NOMO-1 treated with dmso at 0.1 percent for 144 hours (cell line): ENCODE measurements at regions not wholly inside any gene's neighbourhood (a gene's known extent, or its start where the extent isn't known, plus 50 kb on each side); places are given as distances from the start of the nearest gene placed in this dataset.
"Not testable (repeated sequence)": the region's sequence is repeated elsewhere in the genome, so short reads cannot be mapped to it uniquely, and the experiment has no call there.

ENCODE experiments used
- DNase-seq: peaks from one replicate; lab custom pipeline; 2025; ENCODE audit not compliant: unreplicated experiment; lab: John Stamatoyannopoulos, UW

- DNase-seq = no peak
These were observed 205.8 kb upstream of the SLC38A2 start for GRCh38 chr12:46578190-46578982.

DNA sequence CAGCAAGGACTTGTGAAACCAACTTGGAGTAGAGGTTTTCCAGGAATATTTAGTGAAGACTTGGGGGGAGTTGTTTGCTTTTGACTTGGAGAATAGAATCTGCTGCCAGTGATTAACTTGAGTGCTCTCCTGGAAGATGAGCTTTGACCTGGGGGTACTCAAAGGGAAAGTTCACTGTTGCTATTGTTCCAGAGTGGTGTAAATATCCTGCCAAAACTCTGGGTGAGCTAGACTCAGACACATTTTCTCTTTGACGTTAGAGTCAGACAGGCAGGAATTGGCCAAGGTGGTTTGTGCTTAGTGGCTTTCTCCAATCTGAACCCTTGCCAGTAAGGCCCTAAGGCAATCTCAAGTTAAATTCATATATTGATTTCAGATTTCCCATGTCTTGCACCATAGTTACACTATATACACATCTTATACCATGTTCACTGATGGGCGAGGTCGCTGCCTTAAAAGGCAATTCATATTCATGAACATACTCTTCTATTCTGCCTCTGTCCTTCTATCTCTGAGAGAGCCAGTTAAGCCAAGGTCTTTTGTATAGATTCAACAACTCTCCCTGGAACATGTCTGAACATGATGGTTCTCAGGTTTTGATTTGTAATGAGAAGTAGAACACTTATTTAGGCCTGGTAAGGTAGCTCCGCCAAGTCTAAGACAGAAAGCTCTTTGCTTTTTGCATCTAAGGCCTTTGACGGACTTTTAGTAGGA lies 204.6 kb upstream of the SLC38A2 start:
- no peak for DNase-seq

- no peak for DNase-seq
These were observed 202.3 kb upstream of the SLC38A2 start for GRCh38 chr12:46574847-46575246.

DNA sequence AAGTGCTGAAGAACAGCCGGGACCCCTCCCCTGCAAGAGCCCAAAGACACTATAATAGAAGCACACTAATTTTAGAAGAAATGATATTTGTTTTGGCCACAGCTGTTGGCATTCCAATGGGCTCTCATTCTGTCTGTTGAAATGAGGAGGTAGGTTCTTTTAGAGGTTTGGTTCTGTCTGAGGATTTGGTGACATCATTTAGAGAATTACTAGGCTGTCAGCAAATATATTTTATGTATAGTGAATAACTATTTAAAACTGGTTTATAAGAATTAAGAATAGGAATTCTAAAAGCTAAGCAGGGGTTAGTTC lies 200.7 kb upstream of the SLC38A2 start:
- no peak for DNase-seq

DNA sequence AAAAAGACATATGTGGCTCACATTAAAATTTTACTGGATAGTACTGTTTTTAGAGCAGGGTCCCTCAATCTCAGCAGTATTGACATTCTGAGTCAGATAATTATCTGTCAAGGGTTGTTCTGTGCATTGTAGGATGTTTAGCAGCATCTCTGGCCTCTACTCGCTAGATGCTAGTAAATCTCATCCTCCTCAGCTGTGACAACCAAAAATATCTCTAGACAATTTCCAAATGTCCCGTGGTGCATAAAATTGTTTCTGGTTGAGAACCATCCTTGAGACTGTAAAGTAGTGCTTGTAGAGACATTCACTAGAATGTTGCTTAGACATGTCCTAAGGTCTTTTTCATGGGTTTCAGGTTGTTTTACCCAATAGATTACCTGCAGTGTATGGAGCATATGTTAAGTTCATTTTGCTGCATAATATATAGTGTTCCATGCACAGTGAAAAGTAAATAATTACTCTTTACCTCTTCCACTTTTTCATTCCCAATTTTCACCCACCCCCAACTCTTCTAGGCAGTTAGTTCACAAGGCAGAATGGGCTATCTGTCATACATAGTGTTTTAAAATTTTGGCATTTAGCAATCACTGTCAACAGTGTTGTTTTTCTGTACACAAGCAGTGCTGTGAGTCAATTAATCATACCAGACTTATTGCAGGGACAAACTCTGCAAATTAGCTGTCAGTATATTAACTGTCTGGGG lies 200.2 kb upstream of the SLC38A2 start:
- no peak for DNase-seq

DNA sequence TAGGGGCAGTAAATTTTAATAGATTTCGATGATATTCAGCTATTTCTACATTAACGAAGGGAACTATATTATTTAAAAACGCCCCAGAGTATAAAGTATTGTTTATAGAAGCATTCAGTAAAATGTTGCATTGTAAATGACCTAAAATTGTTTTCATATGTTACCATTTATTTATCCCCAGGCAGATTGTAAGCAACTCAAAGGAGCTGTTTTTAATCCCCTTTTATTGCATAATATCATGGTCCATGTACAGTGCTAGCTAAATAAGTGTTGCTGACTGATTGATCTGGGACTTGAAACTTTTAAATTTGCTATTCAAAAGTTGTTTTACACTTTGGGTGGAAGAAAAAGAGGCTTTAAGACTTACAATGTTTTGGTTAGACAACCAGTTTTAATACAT lies 199.0 kb upstream of the SLC38A2 start:
- no peak for DNase-seq

DNA sequence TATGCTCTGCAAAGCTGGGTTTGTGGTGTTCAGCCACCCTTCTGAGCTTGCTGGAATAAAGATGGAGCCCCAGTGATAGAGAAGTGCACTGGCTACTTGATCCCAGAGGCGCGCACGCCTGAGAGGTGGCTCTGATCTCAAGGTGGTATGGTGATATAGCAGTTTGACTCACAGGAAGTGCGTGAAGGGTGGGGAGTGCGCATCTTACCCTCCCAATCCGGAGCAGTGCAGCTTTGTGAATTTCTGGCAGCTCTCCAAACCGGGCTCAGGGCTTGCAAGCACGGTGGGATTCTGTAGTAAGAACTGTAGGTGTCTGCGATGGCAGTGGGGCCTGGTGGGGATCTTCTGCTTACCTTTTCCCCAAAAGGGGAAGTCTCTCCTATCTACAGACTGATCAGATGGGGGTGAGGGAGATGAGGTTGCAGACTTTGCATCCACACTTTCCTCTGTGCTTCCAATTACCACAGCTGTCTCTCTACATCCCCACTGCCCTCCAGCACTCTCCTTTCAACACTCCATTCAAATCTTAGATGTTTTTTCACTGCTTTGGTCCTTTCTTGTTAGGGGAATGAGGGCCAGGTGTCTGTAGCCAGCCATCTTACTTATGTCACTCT lies 197.4 kb upstream of the SLC38A2 start:
- DNase-seq = no peak

- DNase-seq = no peak
These were observed 195.1 kb upstream of the SLC38A2 start for GRCh38 chr12:46567667-46568066.

- DNase-seq = peak; percentile 6
These were observed 190.2 kb upstream of the SLC38A2 start for GRCh38 chr12:46562625-46563225.

GRCh38 chr12:46561769-46562624 lies 189.4 kb upstream of the SLC38A2 start:
- DNase-seq = not testable (repeated sequence)

DNA sequence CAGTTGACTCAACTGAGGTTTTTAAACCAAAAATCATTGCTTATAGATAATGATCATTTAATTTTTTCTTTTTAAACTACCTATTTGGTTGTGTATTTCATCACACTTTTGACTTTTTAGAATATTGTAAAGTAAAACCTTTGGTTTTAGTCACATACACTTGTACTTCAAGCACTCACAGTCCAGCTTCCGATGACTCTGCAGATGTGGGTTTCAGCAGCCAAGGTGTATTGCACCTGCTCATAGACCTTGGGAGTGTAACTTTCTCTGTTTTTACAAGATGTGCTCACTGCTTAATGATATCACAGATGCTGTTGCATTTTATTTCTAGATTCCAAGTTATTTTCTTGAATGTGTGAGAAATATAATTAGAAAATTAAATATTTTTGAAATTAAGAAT lies 188.3 kb upstream of the SLC38A2 start:
- DNase-seq = no peak

DNA sequence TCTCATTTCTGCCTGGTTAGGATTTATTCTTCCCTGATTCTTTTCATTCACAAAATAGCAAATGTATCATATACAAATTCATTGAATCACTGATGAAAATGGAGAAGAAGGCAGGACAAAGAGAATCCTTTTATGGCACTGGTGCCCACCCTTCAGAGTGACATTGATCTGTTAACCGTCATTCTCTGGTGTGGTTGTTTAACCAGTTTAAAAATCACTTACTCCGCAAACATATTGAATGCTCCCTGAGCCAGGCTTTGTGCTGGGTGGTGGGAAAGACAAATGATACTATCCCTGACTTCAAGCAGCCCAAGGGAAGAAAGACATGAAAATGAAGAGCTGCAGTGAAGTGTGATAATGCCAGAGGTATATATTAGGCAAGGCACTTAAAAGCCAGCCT lies 187.5 kb upstream of the SLC38A2 start:
- no peak for DNase-seq

DNA sequence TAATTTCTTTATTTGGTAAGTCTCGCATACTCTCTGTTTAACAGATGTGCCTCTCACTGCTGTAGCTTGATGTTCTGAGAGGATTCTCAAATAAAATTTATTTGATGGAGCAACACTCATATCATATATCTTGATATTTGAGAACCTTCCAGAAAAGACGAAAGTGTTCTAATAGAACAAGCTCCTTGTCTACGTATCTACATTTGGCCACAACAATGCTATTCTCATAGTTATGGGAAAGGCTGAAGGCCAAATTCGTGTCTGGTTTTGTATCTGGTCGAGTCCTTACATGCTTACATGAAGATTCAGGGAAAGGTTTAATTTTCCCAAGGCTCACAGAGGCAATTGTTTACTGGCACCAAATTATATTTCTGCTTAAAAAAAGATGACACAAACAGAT lies 186.7 kb upstream of the SLC38A2 start:
- no peak for DNase-seq

GRCh38 chr12:46558677-46559076 lies 186.1 kb upstream of the SLC38A2 start:
- DNase-seq = no peak

- no peak for DNase-seq
These were observed 185.2 kb upstream of the SLC38A2 start for GRCh38 chr12:46557539-46558373.

DNA sequence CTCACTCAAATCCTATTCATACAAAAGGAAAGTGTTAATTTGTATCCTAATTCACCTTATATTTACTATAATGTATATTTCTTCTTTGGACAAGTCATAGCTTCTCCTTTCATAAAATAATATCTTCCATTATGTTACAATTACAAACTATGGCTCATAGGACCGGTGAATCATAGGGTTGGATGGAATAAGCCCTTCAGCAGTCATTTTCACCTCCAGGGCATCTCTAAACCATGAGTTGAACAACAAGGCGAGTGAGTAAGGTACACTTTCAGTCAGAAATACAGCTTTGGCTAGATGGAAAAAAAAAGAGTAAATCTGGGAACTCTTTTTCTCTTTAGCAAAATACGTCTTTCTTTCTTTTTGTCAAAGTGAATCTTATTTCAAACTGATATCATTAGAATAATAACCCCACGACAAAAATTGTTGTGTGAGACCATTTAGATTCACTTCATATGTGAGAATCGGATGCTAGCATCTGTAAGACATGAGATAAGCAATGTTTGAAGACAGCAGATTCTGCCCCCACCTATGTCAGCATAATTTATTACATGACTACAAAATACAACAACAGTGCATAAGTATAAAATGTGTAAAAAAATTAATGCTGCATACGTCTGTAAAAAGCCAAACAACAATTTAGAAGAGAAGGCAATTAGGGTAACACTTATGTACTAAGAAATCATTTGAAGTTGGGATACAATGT lies 184.4 kb upstream of the SLC38A2 start:
- no peak for DNase-seq

DNA sequence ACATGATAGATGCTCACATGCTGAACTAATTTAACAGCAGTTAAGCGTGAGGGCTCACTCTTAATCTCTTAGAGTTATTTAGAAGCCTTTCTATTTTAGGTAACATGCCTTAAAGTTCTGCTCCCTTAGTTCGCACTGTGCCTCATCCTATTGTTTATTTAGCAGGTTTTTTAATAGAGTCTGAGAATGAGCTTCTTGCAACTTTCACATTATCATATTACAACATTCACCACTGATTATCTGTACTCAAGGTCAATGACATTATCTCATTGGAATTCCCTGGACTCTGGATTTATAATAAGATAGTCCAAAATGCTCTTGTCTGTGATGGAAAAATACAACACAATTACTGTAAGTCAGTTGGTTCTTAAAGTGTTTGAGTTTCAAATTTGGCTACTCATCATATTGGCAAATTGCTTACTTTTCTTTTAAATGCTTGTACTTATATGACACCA lies 183.6 kb upstream of the SLC38A2 start:
- DNase-seq = no peak

DNA sequence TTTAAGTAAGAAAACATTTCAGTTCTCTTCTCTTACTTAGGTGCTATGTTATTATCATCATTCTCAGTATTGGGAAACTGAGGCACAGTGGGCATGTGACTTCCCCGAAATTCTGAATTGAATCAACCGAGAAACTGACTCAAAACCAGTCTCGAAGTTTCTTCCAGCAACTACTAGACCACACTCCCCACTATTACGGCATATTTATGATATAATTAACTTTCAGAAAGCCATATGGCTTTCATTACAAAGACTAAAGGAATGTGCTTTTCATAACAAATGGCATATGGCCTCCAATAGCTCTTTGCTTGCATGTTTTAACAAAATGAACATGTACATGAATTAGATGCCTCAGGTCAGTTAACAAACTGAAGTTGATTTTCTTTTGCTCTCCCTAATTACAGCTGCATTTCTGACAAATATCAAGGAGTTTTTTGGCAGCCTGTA lies 182.9 kb upstream of the SLC38A2 start:
- DNase-seq = no peak

DNA sequence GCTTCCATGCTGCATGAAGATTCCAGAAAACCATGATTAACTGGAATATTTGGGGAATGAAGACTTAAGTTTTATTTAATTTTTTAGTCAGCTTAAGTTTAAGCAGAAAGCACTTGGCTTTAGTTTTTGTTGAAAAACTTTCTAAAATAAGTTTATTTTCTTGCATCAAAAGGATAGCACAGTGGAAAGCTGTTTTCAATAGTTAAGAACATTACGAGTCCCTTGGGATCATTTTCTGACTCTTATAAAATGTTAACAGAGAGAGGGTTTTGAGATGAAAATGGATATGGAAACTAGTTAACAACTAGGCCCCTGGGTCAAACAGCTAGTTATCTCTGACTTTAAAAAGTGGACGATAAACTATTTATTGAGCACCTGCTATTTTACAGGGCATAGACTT lies 181.9 kb upstream of the SLC38A2 start:
- DNase-seq = no peak
